IMR-90 (cell line): ENCODE measurements at regions not wholly inside any gene's neighbourhood (a gene's known extent, or its start where the extent isn't known, plus 50 kb on each side); places are given as distances from the start of the nearest gene placed in this dataset.

Experiments
- POLR2A ChIP-seq: IDR thresholded peaks from 2 replicates; pipeline ENCODE4 v1.6.1; 2012; ENCODE audit warnings: mild to moderate bottlenecking, low read depth, low read length
- SMC3 ChIP-seq: fragments of 150-350 bp; IDR thresholded peaks from 2 replicates; pipeline ENCODE4 v1.6.1; 2016; ENCODE audit warnings: low read depth, mild to moderate bottlenecking, antibody characterized with exemption, low read length, moderate library complexity
- TF ChIP-seq, protein P1 (sequence below): conservative IDR thresholded peaks from 2 replicates; pipeline ENCODE4 v1.5.1; 2012; ENCODE audit warnings: mild to moderate bottlenecking, low read depth, low read length, improper control_type of control experiment

DNA sequence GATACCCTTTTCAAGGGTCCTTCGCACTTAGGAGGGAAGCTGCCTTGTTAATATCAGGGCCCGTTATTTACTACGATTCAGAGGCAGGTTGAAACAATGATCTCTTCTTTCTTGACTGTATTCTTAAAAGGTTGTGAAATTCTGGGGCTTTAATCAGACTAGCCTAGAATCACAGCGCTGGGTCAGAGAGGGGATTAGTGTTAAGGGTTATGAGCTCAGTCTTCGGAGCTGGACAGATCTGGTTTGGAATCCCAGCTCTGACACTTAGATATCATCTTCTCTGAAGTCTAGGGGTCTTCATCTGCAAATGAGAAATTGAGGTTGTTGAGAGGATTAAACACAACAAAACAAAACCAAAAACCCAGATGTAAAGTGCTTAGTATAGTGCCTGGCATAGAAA is 77.4 kb downstream of the CD83 start:
- TF ChIP-seq, protein P1, sequence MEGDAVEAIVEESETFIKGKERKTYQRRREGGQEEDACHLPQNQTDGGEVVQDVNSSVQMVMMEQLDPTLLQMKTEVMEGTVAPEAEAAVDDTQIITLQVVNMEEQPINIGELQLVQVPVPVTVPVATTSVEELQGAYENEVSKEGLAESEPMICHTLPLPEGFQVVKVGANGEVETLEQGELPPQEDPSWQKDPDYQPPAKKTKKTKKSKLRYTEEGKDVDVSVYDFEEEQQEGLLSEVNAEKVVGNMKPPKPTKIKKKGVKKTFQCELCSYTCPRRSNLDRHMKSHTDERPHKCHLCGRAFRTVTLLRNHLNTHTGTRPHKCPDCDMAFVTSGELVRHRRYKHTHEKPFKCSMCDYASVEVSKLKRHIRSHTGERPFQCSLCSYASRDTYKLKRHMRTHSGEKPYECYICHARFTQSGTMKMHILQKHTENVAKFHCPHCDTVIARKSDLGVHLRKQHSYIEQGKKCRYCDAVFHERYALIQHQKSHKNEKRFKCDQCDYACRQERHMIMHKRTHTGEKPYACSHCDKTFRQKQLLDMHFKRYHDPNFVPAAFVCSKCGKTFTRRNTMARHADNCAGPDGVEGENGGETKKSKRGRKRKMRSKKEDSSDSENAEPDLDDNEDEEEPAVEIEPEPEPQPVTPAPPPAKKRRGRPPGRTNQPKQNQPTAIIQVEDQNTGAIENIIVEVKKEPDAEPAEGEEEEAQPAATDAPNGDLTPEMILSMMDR, result no peak
- TF ChIP-seq POLR2A (no peak), SMC3 (no peak)
